ENCODE measurements at regions not wholly inside any gene's neighbourhood (a gene's known extent, or its start where the extent isn't known, plus 50 kb on each side); places are given as distances from the start of the nearest gene placed in this dataset.
"Not testable (repeated sequence)": the region's sequence is repeated elsewhere in the genome, so short reads cannot be mapped to it uniquely, and the experiment has no call there.

- DNase-seq (ENCODE audit: low spot score), result no peak
These were observed 187.3 kb downstream of the KTN1 start for GRCh38 chr14:55767286-55767685.

DNA sequence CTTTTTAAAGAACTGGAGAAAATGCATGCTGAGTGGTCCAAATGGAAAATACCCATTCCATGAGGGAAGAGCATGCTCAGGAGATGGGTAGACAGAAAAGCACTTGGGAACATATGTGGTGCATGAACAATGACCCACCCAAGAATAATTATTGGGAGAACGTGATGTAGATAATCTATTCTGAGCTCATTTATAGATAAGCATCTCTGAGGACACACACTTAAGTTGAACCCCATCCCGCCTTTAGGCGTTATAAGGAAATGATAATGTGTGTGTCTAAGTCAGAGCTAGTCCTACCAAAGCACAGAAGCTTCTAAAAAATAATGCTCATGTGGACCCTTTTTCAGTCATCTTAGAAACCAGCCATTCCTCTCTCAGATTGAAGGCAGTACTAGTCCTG is 189.9 kb downstream of the KTN1 start:
- no peak for DNase-seq (ENCODE audit: low spot score)

- DNase-seq (ENCODE audit: low spot score), result no peak
These were observed 191.4 kb downstream of the KTN1 start for GRCh38 chr14:55771242-55771981.

GRCh38 chr14:55772486-55772885 is 192.5 kb downstream of the KTN1 start:
- no peak for DNase-seq (ENCODE audit: low spot score)

- DNase-seq (ENCODE audit: low spot score), result no peak
These were observed 193.3 kb downstream of the KTN1 start for GRCh38 chr14:55773312-55773711.

- no peak for DNase-seq (ENCODE audit: low spot score)
These were observed 194.1 kb downstream of the KTN1 start for GRCh38 chr14:55773984-55774545.

DNA sequence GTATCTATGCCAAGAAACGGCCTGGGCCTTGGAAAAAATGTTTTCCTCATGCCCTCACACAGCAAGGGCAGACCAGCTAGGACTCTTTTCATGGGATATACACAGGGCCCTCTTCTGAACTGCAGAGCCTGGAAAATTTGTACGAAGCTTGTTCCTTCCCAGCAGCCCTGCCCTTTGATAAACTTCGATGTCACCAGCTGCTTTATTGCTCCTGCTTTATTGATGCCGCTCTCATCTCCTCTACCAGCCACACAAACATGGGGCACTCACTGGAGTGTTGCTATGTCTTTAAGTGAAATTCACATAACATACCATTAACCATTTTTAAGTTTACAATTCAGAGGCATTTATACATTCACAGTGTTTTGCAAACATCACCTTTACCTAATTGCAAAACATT is 197.9 kb downstream of the KTN1 start:
- DNase-seq (ENCODE audit: low spot score), result no peak

- no peak for DNase-seq (ENCODE audit: low spot score)
These were observed 200.3 kb downstream of the KTN1 start for GRCh38 chr14:55780156-55780946.

DNA sequence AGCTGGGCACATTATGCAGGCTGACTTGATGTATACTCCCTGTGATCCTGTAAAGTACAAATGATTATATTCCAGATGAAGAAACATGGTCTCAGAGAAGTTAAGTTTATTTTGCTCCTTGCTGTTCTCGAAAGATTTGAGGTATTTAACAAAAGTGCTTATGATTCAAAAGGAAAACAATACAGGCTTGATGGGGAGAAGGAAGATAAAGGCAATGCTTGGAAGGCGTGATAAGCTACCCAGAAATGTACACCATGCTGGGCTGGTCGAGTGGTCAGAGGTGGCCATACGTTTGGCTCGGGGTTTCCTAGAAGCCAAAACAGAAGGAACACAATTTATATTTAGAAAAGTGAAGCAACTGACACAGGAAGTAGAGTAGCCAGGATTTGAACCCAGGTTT is 201.0 kb downstream of the KTN1 start:
- DNase-seq (ENCODE audit: low spot score), result no peak

DNA sequence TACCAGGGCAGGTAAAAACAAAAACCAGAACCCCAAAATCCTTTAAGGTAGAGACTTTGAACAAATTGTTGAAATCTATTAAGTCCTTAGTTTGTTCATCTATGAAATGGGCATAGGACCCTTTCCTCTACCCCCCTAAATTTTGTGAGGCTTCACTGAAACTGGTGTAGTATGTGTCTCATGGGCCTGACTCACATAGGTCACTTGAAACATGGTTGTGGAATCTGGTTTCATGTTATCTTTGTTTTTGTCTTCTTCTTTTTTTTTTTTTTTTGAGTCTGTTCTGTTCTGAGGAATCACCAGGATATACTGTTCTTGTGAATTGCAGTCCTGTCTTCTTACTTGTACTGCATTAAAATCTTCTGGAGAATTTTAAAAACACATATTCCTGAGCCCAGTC is 202.2 kb downstream of the KTN1 start:
- DNase-seq (ENCODE audit: low spot score), result no peak

GRCh38 chr14:55789406-55789805 is 209.4 kb downstream of the KTN1 start:
- DNase-seq (ENCODE audit: low spot score), result no peak

DNA sequence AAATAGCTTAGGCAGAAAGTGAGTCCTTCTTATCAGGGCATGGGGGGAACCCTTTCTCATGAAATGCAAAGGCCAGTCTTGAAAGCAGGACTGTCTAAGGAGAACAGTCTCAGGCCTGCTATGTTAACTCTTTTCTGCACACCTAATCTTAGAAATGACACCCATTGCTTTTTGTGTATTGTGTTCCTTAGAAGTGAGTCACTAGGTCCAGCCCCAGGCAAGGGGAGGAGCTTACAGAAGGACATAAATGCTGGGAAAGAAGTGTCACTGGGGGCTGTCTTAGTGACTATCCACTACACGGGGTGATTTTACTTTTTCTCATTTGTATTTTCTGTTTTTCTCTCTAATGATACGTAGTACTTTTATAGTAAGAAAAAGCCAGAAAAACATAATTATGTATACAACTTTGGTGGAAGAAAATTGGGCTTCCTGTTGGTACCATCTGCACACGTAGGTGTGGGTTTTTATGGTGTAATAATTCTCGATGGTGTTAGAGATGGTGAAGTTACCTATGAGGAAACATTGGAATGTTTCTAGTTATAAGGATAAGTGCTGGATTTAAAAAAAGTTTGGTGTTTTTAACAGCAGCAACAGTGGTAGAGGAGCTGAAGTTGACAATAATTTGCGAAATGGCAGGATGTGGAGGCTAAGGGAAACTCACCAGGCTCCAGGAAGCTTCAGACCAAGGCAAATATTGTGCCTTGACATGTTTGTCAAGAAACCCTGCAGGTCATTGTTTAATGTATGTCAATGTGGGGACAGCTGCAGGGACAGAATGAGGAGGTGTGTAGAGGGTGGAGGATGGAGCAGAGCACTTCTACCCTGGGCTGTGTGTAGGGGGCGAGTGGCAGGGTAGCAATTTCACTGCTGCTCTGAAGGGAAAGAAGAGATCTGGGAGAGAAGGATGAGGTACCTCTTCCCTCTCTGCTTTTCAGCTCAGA is 214.9 kb downstream of the KTN1 start:
- no peak for DNase-seq (ENCODE audit: low spot score)

GRCh38 chr14:55796513-55796912 is 216.5 kb downstream of the KTN1 start:
- not testable (repeated sequence) for DNase-seq (ENCODE audit: low spot score)

DNA sequence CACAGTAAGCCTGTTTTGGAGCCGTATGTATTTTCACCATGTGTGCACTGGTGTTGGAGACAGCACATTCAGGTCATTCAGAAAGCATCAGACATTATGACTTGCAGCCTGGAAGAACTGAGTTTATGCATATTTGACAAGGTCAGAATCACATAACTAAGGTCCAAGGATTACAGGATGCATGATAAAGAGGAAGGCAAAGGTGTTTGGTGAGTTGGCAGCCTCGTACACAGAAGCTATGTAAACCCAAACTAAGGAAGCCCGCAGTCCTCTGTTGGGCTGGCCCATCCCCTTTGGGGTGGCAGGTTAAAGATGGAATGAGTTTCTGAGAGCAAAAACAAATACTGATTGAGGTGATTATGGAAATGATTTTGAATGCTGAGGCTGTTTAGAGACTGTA is 218.4 kb downstream of the KTN1 start:
- no peak for DNase-seq (ENCODE audit: low spot score)

DNA sequence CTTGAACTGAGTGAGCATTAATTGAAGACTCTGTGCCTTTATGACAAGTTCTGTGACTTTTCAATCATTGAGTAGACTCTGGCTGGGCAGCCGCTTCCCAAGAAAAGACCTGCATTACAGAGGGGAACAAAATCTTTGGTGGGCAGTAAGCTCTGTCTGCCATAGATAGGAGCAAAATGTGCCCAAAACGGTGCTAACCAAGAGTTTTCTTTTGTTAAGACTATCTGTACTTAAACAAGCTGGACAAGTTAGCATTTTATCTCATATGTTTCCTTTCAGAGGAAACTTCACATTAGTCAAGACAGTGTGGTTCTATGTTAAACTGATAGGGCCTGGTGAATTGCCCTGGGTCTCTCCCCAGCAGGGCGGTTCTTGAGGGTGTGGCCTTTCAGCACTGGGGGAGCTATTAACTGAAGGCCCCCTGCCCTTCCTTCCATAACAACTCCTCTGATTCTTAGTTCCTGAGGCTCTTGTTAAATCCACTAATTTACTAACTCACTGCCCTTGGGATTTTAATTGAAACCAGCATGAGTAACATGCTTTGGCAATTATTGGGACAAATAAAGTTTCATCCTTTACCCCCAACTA is 219.6 kb downstream of the KTN1 start:
- no peak for DNase-seq (ENCODE audit: low spot score)

GRCh38 chr14:55800156-55800785 is 220.3 kb downstream of the KTN1 start:
- DNase-seq (ENCODE audit: low spot score), result no peak

DNA sequence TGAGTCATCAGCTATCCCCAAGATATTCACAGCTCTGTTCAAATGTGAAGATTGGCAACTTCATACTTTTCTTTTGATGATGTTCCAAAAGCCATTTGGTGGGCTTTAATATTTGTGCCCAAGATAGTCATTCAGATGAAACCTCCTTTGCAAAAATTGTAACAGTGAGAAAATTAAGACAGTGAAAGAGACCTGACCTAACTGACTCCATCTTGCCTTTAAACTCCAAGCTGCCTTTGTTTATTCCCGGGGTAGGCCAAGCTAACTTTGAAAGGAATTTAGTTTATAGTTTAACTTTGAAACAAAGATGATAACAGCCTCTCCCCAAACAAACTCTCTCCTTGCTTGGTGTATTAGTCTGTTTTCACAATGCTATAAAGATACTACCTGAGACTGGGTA is 221.1 kb downstream of the KTN1 start:
- no peak for DNase-seq (ENCODE audit: low spot score)

DNA sequence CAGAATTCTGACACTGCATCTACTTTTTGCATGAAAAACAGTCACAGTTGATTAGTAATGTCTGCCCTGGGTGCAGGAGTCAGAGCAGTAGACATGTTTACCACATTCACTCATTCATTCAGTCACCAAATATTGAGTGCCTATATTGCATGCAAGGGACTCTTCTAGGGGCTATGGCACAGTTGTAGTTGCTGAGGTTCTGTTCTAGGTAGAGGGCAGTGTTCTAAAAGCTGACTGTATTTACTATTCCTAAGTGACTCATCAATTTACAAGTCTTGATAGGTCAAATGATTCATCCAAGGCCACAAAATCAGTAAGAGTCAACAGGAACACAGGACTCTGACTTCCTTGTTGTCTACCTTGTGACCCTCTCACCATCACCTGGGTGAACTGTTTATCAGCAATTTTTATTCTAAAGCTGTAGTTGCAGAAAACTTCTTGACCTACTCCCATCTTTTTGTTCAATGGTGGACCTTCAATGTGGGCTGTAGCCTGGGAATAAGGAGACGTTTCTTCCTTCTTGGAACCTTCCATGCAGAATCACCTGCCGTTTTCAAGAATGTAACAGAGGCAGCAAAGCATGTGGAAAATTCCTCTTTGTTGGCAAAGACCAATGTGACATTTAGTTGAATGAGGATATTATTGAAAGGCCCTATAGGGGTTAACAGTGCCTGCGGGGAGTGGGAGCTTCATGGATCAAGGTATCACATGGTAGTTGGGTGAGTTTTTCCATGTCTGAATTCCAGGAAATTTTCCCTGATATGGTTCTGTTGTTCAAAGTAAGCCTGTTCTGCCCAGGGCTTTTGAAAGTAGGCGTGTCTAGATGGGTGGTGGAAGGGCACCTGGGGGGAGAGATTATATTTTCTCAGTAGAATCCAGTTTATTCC is 223.2 kb downstream of the KTN1 start:
- DNase-seq (ENCODE audit: low spot score), result peak; percentile 39

- DNase-seq (ENCODE audit: low spot score), result no peak
These were observed 224.0 kb downstream of the KTN1 start for GRCh38 chr14:55803873-55804553.

- DNase-seq (ENCODE audit: low spot score), result no peak
These were observed 225.2 kb downstream of the KTN1 start for GRCh38 chr14:55805250-55805649.

All from activated CD4-positive, alpha-beta T cell treated with anti-CD3 and anti-CD28 coated beads, Interleukin-2, Interleukin-4, amounts not matched to agents 100 ng/mL and 50 ng/mL, durations not matched to agents 16 hours and 8 hours (primary cell).